WI38 (cell line): ENCODE measurements at regions not wholly inside any gene's neighbourhood (a gene's known extent, or its start where the extent isn't known, plus 50 kb on each side); places are given as distances from the start of the nearest gene placed in this dataset.

Experiments
- H3K4me3 ChIP-seq: 2 replicates; pipeline ENCODE4 v1.5.1; 2011; ENCODE audit warnings: low read depth, mild to moderate bottlenecking, control low read depth, low read length
- CTCF ChIP-seq: IDR thresholded peaks from 2 replicates; pipeline ENCODE4 v1.5.1; 2012; ENCODE audit warnings: low read depth, mild to moderate bottlenecking, control low read depth, low read length

GRCh38 chrX:49773993-49774392 is 55.1 kb upstream of the PAGE4 start:
- H3K4me3 ChIP-seq: no peak overlapping the region
- no peak for TF ChIP-seq CTCF

- no peak overlapping the region for H3K4me3 ChIP-seq
- no peak for TF ChIP-seq CTCF
Observed at GRCh38 chrX:49767236-49767635, 61.9 kb upstream of the PAGE4 start.

GRCh38 chrX:49762175-49762720 is 66.5 kb upstream of the PAGE1 start:
- TF ChIP-seq CTCF: no peak
- H3K4me3 ChIP-seq: no peak overlapping the region

- H3K4me3 ChIP-seq: no peak overlapping the region
- TF ChIP-seq CTCF: peak; percentile 43
Observed at GRCh38 chrX:49761481-49761880, 65.7 kb upstream of the PAGE1 start.

GRCh38 chrX:49760290-49760890 is 64.6 kb upstream of the PAGE1 start:
- TF ChIP-seq CTCF: no peak
- no peak overlapping the region for H3K4me3 ChIP-seq

GRCh38 chrX:49756692-49757091 is 60.9 kb upstream of the PAGE1 start:
- H3K4me3 ChIP-seq: no peak overlapping the region
- no peak for TF ChIP-seq CTCF

GRCh38 chrX:49754233-49754857 is 58.6 kb upstream of the PAGE1 start:
- H3K4me3 ChIP-seq: no peak overlapping the region
- peak; percentile 81 for TF ChIP-seq CTCF
